IMR-90 (cell line): ENCODE measurements at regions not wholly inside any gene's neighbourhood (a gene's known extent, or its start where the extent isn't known, plus 50 kb on each side); places are given as distances from the start of the nearest gene placed in this dataset.

Source experiments
- MAFK ChIP-seq: IDR thresholded peaks from 2 replicates; pipeline ENCODE4 v1.6.1; 2012; ENCODE audit warnings: low read depth, low read length, improper control_type of control experiment
- TF ChIP-seq, protein P1 (sequence below): conservative IDR thresholded peaks from 2 replicates; pipeline ENCODE4 v1.5.1; 2012; ENCODE audit warnings: mild to moderate bottlenecking, low read depth, low read length, improper control_type of control experiment

DNA sequence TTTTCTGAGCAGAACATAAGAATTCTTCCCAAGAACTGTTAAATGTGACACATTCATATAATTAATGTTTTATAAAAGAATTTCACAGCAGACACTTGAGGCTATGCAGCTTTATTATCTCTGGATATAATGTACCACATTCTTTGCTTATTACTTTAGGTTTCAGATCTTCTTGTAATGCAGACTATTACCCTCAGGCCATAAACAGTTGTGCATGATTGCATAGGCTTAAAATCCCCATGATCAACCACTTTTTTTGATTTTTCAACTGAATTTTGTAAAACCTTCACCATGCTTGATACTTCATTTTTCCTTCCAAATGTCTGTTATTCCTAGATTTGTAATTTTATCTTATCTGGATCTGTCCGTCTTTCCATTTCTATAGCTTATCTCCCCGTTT lies 1355.7 kb downstream of the BRINP3 start:
- TF ChIP-seq MAFK, result no peak
- TF ChIP-seq, protein P1, sequence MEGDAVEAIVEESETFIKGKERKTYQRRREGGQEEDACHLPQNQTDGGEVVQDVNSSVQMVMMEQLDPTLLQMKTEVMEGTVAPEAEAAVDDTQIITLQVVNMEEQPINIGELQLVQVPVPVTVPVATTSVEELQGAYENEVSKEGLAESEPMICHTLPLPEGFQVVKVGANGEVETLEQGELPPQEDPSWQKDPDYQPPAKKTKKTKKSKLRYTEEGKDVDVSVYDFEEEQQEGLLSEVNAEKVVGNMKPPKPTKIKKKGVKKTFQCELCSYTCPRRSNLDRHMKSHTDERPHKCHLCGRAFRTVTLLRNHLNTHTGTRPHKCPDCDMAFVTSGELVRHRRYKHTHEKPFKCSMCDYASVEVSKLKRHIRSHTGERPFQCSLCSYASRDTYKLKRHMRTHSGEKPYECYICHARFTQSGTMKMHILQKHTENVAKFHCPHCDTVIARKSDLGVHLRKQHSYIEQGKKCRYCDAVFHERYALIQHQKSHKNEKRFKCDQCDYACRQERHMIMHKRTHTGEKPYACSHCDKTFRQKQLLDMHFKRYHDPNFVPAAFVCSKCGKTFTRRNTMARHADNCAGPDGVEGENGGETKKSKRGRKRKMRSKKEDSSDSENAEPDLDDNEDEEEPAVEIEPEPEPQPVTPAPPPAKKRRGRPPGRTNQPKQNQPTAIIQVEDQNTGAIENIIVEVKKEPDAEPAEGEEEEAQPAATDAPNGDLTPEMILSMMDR, result no peak
